ENCODE measurements at regions not wholly inside any gene's neighbourhood (a gene's known extent, or its start where the extent isn't known, plus 50 kb on each side); places are given as distances from the start of the nearest gene placed in this dataset.

DNA sequence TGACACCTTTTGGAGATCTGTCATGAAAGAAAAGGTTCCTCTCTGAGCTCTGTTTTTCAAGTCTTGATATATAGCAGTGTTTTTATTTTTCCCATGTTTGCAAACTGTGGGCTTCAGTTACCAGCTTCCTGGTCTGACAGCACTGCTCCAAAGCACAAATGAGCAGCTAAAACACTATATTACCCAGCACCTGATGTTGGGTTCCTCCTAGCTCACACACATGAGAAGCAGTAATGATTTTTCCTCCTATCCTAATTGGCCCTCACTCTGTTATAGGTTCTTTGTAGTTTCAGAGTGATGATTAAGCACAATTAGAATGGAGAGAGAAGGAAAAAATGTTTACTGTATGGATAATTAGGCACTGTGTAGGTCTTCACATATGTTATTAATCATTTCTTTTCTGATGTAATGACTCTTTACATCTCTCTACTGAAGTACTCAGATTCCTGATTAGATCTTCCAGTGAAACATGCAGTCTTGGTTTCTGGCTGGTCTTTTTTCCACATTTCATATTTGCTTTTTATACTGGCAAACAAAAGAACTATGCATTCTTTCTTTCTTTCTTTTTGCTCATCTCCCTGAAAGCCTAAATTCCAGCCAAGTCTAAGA lies 939.7 kb downstream of the NSUN3 start:
- TF ChIP-seq, protein P1, sequence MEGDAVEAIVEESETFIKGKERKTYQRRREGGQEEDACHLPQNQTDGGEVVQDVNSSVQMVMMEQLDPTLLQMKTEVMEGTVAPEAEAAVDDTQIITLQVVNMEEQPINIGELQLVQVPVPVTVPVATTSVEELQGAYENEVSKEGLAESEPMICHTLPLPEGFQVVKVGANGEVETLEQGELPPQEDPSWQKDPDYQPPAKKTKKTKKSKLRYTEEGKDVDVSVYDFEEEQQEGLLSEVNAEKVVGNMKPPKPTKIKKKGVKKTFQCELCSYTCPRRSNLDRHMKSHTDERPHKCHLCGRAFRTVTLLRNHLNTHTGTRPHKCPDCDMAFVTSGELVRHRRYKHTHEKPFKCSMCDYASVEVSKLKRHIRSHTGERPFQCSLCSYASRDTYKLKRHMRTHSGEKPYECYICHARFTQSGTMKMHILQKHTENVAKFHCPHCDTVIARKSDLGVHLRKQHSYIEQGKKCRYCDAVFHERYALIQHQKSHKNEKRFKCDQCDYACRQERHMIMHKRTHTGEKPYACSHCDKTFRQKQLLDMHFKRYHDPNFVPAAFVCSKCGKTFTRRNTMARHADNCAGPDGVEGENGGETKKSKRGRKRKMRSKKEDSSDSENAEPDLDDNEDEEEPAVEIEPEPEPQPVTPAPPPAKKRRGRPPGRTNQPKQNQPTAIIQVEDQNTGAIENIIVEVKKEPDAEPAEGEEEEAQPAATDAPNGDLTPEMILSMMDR (conservative IDR thresholded peaks at IDR 0.05 in 1 of 2, IDR thresholded peaks at IDR 0.05 in 1 of 2; ENCODE audit: extremely low read depth in 1 of 2, insufficient read depth in 1 of 2, low read depth in 1 of 2, low read length in 2 of 2), result no peak
- no peak for TF ChIP-seq EZH2 (IDR thresholded peaks at IDR 0.05; ENCODE audit: borderline replicate concordance, low read length)

All from mammary epithelial cell (primary cell).